Endodermal cell (in vitro differentiated cells): ENCODE measurements at regions not wholly inside any gene's neighbourhood (a gene's known extent, or its start where the extent isn't known, plus 50 kb on each side); places are given as distances from the start of the nearest gene placed in this dataset.

Experiments
- DNase-seq: peaks from one replicate; pipeline ENCODE4 v3.0.0-alpha.2; 2017
- H3K27ac ChIP-seq: 2 replicates; pipeline ENCODE4 v1.5.1; 2013; ENCODE audit warnings: mild to moderate bottlenecking, low read depth, low read length, moderate library complexity
- H3K27me3 ChIP-seq: 2 replicates; pipeline ENCODE4 v1.6.1; 2013; ENCODE audit warnings: mild to moderate bottlenecking, low read length, moderate library complexity; ENCODE audit not compliant: insufficient read depth, control insufficient read depth, poor library complexity, severe bottlenecking
- H3K36me3 ChIP-seq: 2 replicates; pipeline ENCODE4 v1.7.0; 2013; ENCODE audit warnings: mild to moderate bottlenecking, low read length, moderate library complexity; ENCODE audit not compliant: control insufficient read depth, insufficient read depth
- H3K4me1 ChIP-seq: one replicate; pipeline ENCODE4 v1.7.0; 2013; ENCODE audit warnings: low read length; ENCODE audit not compliant: control insufficient read depth, insufficient read depth
- H3K4me3 ChIP-seq: 2 replicates; pipeline ENCODE4 v1.5.1; 2013; ENCODE audit warnings: mild to moderate bottlenecking, low read length, moderate library complexity
- H3K9ac ChIP-seq: 2 replicates; pipeline ENCODE4 v1.6.1; 2013; ENCODE audit warnings: mild to moderate bottlenecking, low read length, moderate library complexity; ENCODE audit not compliant: poor library complexity, severe bottlenecking; ENCODE audit errors: extremely low read depth
- H3K9me3 ChIP-seq: 2 replicates; pipeline ENCODE4 v1.6.1; 2013; ENCODE audit warnings: mild to moderate bottlenecking, low read length, moderate library complexity; ENCODE audit not compliant: control insufficient read depth
- H3K27ac Mint-ChIP-seq: 2 replicates; pipeline ENCODE4 v1.8.0; 2020; ENCODE audit warnings: mixed read lengths
- H3K27me3 Mint-ChIP-seq: 2 replicates; pipeline ENCODE4 v1.8.0; 2021; ENCODE audit warnings: mild to moderate bottlenecking, mixed read lengths; ENCODE audit not compliant: insufficient read depth
- H3K36me3 Mint-ChIP-seq: 2 replicates; pipeline ENCODE4 v1.8.0; 2020; ENCODE audit warnings: low read depth, mixed read lengths
- H3K4me1 Mint-ChIP-seq: 2 replicates; pipeline ENCODE4 v1.8.0; 2020; ENCODE audit warnings: mixed read lengths
- H3K4me3 Mint-ChIP-seq: 2 replicates; pipeline ENCODE4 v1.8.0; 2020; ENCODE audit warnings: mild to moderate bottlenecking, moderate library complexity, mixed read lengths
- H3K9me3 Mint-ChIP-seq: 2 replicates; pipeline ENCODE4 v1.8.0; 2020; ENCODE audit warnings: mild to moderate bottlenecking, mixed read lengths
- CTCF ChIP-seq: fragments of 200-600 bp; sonication (generic); conservative IDR thresholded peaks from 2 replicates; pipeline ENCODE4 v1.5.0; 2021; ENCODE audit warnings: antibody characterized with exemption, mild to moderate bottlenecking
- WGBS, 2 experiments: methylation state at CpG; one replicate each; pipeline versions ENCODE4 v1.1.5 to v1.1.7; 2013; ENCODE audit warnings: missing lambda C conversion rate in 2 of 2, mixed read lengths in 1 of 2; ENCODE audit not compliant: insufficient coverage in 1 of 2, insufficient read length in 1 of 2; 5-methylcytosine and 5-hydroxymethylcytosine counted together

DNA sequence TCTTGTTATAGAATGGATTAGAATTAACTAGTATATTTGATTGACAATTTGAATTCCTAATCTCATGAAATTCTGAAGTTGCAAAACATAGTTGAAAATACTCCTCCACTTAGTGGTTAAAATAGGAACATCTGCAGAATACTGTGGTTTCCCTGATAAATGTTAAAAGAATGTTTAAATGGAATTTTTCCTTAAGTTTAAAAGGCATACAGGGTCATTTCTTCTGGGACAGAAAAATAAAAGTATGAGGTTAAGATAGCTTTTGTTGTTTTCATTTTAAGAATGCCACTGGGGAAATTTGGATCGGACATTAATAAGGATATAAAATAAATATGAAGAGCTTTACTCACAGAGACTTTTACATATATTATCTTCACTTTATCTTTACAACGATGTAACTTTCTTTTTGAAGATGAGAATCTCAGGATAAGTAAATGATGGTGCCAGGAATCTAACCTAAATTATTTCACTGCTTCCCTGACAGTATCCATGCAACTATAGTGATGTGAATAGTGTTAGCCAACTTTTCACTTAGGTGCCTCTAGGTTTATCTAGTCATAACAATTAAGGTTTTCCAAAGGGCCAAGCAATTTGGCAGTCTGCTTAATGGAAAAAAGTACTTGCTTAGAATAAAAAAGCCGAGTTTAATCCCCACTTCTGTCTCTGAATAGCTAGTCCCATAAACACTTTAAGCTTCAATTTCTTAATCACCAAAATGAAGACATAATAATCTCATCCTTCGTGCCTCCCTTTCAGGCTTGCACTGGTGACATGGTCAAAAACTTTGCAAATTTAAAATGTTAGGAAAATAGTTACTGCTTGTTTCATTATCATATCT is 151.8 kb upstream of the STK17B start:
- H3K9me3 Mint-ChIP-seq, result no peaks in the 10 kb centered on the region
- H3K4me1 Mint-ChIP-seq, result peaks cover 17% of the 10 kb centered on the region
- H3K4me3 ChIP-seq, result no peak overlapping the region
- H3K36me3 ChIP-seq, result no peaks in the 10 kb centered on the region
- TF ChIP-seq CTCF, result no peak
- WGBS, 2 experiments, result 94 to 100% methylated on average over 1 to 2 of the region's 4 CpGs
- DNase-seq, result no peak
- H3K4me1 ChIP-seq, result no peaks in the 10 kb centered on the region
- H3K9me3 ChIP-seq, result no peaks in the 10 kb centered on the region
- H3K4me3 Mint-ChIP-seq, result no peak overlapping the region
- no peaks in the 10 kb centered on the region for H3K27me3 ChIP-seq
- peaks cover 5% of the 10 kb centered on the region for H3K36me3 Mint-ChIP-seq
- H3K27ac Mint-ChIP-seq, result no peak overlapping the region
- no peak overlapping the region for H3K27ac ChIP-seq
- H3K27me3 Mint-ChIP-seq, result no peaks in the 10 kb centered on the region
- no peak overlapping the region for H3K9ac ChIP-seq

DNA sequence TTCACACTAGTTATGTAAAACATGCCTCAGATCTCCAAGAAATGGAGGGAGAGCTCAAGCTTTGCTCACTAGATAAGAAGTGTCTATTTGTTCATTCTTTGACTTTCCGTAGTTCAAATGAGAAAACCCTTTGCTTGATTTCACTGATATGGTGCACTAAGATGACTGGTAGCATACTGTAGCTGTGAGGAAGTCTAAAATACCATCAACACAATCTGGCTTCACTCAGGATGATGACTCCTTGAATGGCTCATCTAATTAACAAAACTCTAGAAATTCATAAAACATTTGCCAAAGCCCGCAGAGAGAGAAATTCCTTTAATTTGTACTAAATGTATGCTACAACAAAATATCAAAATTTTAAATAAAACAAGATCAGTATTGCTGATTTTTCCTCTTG is 152.8 kb upstream of the STK17B start:
- Mint-ChIP-seq H3K4me1 (peaks cover 17% of the 10 kb centered on the region), H3K36me3 (peaks cover 4% of the 10 kb centered on the region), H3K9me3 (no peaks in the 10 kb centered on the region), H3K27ac (no peak overlapping the region), H3K4me3 (no peak overlapping the region), H3K27me3 (no peaks in the 10 kb centered on the region)
- no peaks in the 10 kb centered on the region for H3K9me3 ChIP-seq
- 93 to 100% methylated on average over 1 to 2 of the region's 2 CpGs for WGBS, 2 experiments
- H3K36me3 ChIP-seq, result no peaks in the 10 kb centered on the region
- H3K4me1 ChIP-seq, result no peaks in the 10 kb centered on the region
- H3K4me3 ChIP-seq, result peak overlapping the region; percentile 63
- no peak for DNase-seq
- no peak overlapping the region for H3K27ac ChIP-seq
- H3K27me3 ChIP-seq, result no peaks in the 10 kb centered on the region
- H3K9ac ChIP-seq, result no peak overlapping the region
- TF ChIP-seq CTCF, result no peak

DNA sequence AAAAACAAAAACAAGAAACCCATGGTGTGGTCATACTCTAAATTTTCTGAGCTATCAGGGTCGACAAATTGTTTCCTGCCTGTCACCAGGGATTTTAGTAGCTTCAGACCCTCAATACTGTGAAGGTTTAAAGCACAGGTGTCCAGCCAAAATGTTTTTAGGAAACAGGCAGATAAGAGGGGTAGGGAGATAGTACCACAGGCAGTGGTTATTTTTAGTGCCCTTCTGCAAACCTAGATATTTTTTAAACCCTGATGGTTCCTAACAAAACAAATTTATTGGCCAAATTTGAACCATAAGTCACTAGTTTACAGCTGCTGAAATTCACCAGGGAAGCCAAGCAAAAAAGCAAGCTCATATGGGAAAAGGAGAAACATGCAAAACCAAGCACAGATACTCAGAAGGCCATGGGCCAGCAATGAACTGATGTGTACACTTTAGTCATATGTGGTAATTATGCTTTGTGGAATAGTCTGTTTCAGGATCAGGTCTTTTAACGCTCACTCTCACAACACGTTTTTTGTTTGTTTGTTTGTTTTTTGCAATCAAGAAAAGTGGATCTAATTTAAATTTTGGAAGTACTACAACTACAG is 156.8 kb upstream of the STK17B start:
- no peak overlapping the region for H3K9ac ChIP-seq
- H3K4me1 ChIP-seq, result no peaks in the 10 kb centered on the region
- H3K27me3 ChIP-seq, result no peaks in the 10 kb centered on the region
- no peaks in the 10 kb centered on the region for H3K9me3 ChIP-seq
- H3K4me1 Mint-ChIP-seq, result peaks cover 24% of the 10 kb centered on the region
- H3K27ac ChIP-seq, result no peak overlapping the region
- no peaks in the 10 kb centered on the region for H3K9me3 Mint-ChIP-seq
- no peaks in the 10 kb centered on the region for H3K36me3 ChIP-seq
- TF ChIP-seq CTCF, result no peak
- H3K27ac Mint-ChIP-seq, result no peak overlapping the region
- H3K4me3 ChIP-seq, result no peak overlapping the region
- H3K4me3 Mint-ChIP-seq, result no peak overlapping the region
- DNase-seq, result no peak
- no peaks in the 10 kb centered on the region for H3K36me3 Mint-ChIP-seq
- 95 to 100% methylated on average over 1 to 3 of the region's 3 CpGs for WGBS, 2 experiments
- H3K27me3 Mint-ChIP-seq, result no peaks in the 10 kb centered on the region
